ENCODE measurements at regions not wholly inside any gene's neighbourhood (a gene's known extent, or its start where the extent isn't known, plus 50 kb on each side); places are given as distances from the start of the nearest gene placed in this dataset.
"Not testable (repeated sequence)": the region's sequence is repeated elsewhere in the genome, so short reads cannot be mapped to it uniquely, and the experiment has no call there.

- not testable (repeated sequence) for TF ChIP-seq POLR2A (IDR thresholded peaks at IDR 0.05; ENCODE audit: low read depth, low read length); POLR2AphosphoS5 (IDR thresholded peaks at IDR 0.05; ENCODE audit: low read depth, low read length); TAF1 (IDR thresholded peaks at IDR 0.05; ENCODE audit: borderline replicate concordance, low read depth, low read length)
Observed at GRCh38 chr17:20848869-20849443, 193.9 kb downstream of the USP22 start.
